ENCODE measurements at regions not wholly inside any gene's neighbourhood (a gene's known extent, or its start where the extent isn't known, plus 50 kb on each side); places are given as distances from the start of the nearest gene placed in this dataset.

DNA sequence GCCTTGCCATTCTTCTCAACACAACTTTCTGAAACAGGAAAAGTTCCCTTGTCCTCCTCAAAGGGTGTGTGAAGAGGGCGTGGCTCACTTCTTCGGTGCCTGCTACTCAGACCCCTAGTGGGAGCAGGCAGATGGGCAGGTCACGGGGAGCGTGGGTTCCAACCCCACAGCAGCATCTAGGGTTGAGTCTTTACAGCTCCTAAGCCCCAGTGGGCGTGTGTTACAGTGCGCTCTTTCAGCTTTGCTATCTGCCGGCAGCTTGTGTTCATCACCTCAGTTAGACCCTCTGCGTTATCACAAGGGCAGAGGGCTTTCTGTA lies 57.5 kb upstream of the KLF3 start:
- DNase-seq, result no peak

DNA sequence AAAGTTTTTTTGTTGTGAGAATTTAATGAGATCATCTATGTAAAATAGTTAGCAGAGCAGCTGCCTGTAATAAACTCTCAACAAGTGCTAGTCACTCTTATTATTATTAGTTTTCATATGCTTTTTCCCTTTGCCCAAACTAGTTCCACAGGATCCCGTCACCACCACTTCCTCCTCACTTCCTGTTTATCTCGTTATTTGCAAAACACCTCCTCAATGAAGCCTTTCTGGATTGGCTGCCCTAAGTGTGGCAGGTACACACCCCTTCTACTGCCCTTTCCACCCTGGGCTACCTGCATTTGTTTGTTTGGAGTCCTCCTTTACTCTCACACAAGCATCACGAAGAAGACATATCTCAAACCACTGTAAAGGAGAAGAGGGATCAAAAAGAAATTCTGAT lies 54.4 kb upstream of the KLF3 start:
- DNase-seq, result no peak

DNA sequence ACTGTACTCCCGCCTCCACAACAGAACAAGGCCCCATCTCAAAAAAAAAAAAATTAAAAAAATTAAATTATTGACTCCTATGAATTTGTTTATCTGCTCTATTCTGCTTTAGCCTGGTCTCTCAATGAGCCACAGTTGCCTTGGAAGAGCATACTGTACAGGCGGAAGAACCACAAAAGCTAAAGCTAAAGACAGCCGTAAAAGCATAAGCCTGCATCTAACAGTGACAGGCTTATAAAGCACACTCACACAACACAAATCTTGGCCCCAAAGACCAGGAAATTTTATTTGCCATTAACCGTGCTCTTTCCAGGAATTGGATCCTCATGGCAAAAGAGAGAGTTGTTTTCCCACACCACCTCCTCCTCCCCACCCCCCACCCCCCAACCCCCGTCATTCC lies 53.5 kb upstream of the KLF3 start:
- DNase-seq, result no peak

DNA sequence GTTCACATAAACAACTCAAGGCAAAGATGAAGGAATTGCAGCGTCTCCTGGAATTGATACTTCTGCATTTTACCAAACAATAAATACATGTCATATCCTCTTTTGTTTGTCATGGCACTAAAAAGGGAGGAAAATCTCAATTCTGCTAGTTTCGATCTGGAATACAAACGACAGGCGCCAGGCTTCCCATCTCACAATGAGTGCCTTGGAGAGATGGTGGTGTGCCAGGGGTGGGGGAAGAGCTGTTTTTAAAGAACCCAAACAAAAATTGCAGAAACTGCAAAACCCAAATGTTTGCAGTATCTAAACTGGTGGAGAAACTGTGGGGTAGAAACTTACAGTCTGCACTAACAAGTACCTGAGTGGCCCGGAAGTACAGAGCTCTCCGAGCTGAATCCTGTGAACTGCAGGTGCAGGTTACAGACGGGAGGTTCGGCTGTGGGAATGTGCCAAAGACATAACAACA lies 53.0 kb upstream of the KLF3 start:
- no peak for DNase-seq

DNA sequence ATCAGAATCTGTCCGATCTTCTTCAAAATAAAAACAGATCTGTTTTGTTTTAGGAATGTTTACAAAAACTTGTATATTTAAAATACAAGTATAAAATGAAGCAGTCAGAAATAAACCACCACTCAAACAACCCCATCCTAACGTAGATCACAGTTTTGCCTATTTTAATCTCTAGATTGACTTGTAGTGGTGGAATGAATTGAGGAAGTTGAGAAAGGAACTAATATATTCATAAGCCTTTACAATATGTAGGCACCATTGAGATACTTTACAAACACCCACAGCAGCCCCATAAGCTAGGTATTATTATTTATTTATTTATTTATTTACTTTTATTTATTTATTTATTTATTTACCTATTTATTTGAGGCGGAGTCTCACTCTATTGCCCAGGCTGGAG lies 52.3 kb upstream of the KLF3 start:
- no peak for DNase-seq

DNA sequence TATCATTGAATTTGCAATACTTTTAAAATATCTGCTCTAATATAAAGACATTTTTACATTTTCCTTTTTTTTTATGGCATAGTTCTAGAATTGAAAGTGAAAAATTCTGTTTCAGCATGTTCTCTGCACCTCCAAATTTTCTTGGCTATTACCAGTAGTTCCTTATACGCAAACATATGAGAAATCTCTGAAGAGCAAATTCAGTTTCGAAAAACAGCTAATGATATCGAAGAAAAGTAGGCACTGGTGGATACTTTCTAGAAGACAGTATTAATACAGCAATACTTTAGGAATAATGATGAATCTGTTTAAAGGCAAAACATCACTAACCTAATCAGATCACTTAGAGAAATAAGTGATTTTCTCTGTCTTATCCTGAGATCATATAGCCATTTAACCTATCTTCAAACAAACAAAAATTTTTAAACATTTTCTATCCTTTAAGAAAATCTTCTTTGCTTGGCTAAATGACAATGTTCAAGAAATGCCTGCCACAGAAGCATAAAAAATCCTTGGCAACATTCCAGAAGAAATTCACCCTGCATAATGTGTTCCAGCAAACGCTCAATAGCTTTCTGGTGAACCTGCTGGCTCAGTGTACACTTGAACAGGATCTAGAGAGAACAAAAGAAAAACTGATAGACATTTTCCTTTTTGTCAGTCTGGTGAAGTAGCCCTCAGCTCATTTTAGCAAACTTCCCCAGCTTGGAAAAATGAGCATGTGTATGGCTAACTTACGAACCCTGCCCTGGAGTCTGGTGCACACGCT lies 51.2 kb upstream of the KLF3 start:
- no peak for DNase-seq

Data from stimulated activated CD4-positive, alpha-beta T cell treated with anti-CD3 and anti-CD28 coated beads, Interleukin-12 subunit alpha, Interleukin-12 subunit beta, amount 100 ng/mL, for 4 hours (primary cell).